Endothelial cell of umbilical vein (primary cell): ENCODE measurements at regions not wholly inside any gene's neighbourhood (a gene's known extent, or its start where the extent isn't known, plus 50 kb on each side); places are given as distances from the start of the nearest gene placed in this dataset.

ENCODE experiments used
- BruUV-seq: library from RNA; stranded (reverse); fragments of 400-500 nt; replicated peaks from 2 replicates; lab custom pipeline; 2021; lab: Mats Ljungman, UMichigan
- CTCF ChIA-PET: fragments of 300-600, 350-600 bp; sonication (Branson Sonifier 250); formaldehyde crosslinking; loops from one replicate; lab custom pipeline; 2021; ENCODE audit warnings: antibody characterized with exemption, inconsistent platforms; lab: Charles Lee
- POLR2A ChIA-PET: fragments of 300-600, 350-600 bp; sonication (Branson Sonifier 250); formaldehyde crosslinking; loops from one replicate; lab custom pipeline; 2021; ENCODE audit warnings: antibody characterized with exemption, inconsistent platforms; lab: Charles Lee
- DNase-seq: peaks from one replicate; pipeline ENCODE4 v3.0.0-alpha.2; 2011; ENCODE audit warnings: low read depth, low spot score
- FAIRE-seq: peaks from 2 replicates; lab custom pipeline; 2011; peaks lifted over from hg19 to GRCh38; lab: Jason Lieb, UNC
- H2AFZ ChIP-seq: 2 replicates; pipeline ENCODE4 v1.6.0; 2012; ENCODE audit warnings: low read depth, low read length, control low read depth, inconsistent platforms
- H3K27ac ChIP-seq: 2 replicates; pipeline ENCODE4 v1.5.1; 2011; ENCODE audit warnings: low read depth, mild to moderate bottlenecking, control low read depth, low read length, moderate library complexity; ENCODE audit not compliant: insufficient read depth
- H3K27me3 ChIP-seq, 2 experiments: 2 replicates each; pipeline versions ENCODE4 v1.6.0 to v1.6.1; 2011; ENCODE audit warnings: low read length in 2 of 2, mixed read lengths in 1 of 2; ENCODE audit not compliant: control insufficient read depth in 2 of 2, insufficient read depth in 2 of 2
- H3K36me3 ChIP-seq, 2 experiments: 2 replicates in 1 of 2; 3 replicates in 1 of 2; pipeline ENCODE4 v1.5.1; 2011; ENCODE audit warnings: low read length in 2 of 2, mild to moderate bottlenecking in 1 of 2, moderate library complexity in 1 of 2; ENCODE audit not compliant: control insufficient read depth in 2 of 2, insufficient read depth in 2 of 2; ENCODE audit errors: extremely low read depth in 1 of 2
- H3K4me1 ChIP-seq: 3 replicates; pipeline ENCODE4 v1.5.1; 2011; ENCODE audit warnings: mild to moderate bottlenecking, low read length; ENCODE audit not compliant: control insufficient read depth, insufficient read depth; ENCODE audit errors: extremely low read depth
- H3K4me2 ChIP-seq: 2 replicates; pipeline ENCODE4 v1.6.1; 2011; ENCODE audit warnings: low read length, control low read depth, mixed read lengths; ENCODE audit not compliant: insufficient read depth
- H3K4me3 ChIP-seq, 3 experiments: fragments of 200-600 bp in 1 of 3; sonication (generic), shearing (Covaris generic) in 1 of 3; replicated peaks in 1 of 3; 2 replicates each; pipeline ENCODE4 v1.5.1; 2011 to 2016; ENCODE audit warnings: control low read depth in 3 of 3, low read length in 3 of 3, mild to moderate bottlenecking in 2 of 3, inconsistent platforms in 1 of 3, low read depth in 1 of 3, moderate library complexity in 1 of 3; ENCODE audit not compliant: insufficient read depth in 1 of 3
- H3K79me2 ChIP-seq: 2 replicates; pipeline ENCODE4 v1.6.0; 2012; ENCODE audit warnings: low read length, inconsistent platforms; ENCODE audit not compliant: control insufficient read depth, insufficient read depth
- H3K9ac ChIP-seq: replicated peaks from 2 replicates; pipeline ENCODE3; 2011; ENCODE audit warnings: low read length, control low read depth; ENCODE audit not compliant: insufficient read depth; ENCODE audit errors: extremely low read depth
- H3K9me1 ChIP-seq: replicated peaks from 3 replicates; pipeline ENCODE4 v1.6.0; 2011; ENCODE audit warnings: mild to moderate bottlenecking, low read length; ENCODE audit not compliant: control insufficient read depth, insufficient read depth; ENCODE audit errors: extremely low read depth
- H3K9me3 ChIP-seq: replicated peaks from 2 replicates; pipeline ENCODE4 v1.5.1; 2012; ENCODE audit warnings: low read length, inconsistent platforms; ENCODE audit not compliant: control insufficient read depth, insufficient read depth
- H4K20me1 ChIP-seq: replicated peaks from 2 replicates; pipeline ENCODE3; 2011; ENCODE audit warnings: mild to moderate bottlenecking, low read length; ENCODE audit not compliant: control insufficient read depth, insufficient read depth; ENCODE audit errors: extremely low read depth
- CTCF ChIP-seq, 2 donors: IDR thresholded peaks; 1 replicate in 1 of 2; 2 replicates in 1 of 2; pipeline ENCODE4 v1.5.1; 2011; ENCODE audit warnings: low read length in 2 of 2, mild to moderate bottlenecking in 2 of 2, moderate library complexity in 2 of 2, control low read depth in 1 of 2, inconsistent platforms in 1 of 2, low read depth in 1 of 2; ENCODE audit not compliant: insufficient read depth in 1 of 2; ENCODE audit errors: extremely low read depth in 1 of 2
- EZH2 ChIP-seq: IDR thresholded peaks from 2 replicates; pipeline ENCODE4 v1.6.1; 2012; ENCODE audit warnings: borderline replicate concordance, low read depth, mild to moderate bottlenecking, moderate library complexity, low read length, inconsistent platforms; ENCODE audit not compliant: severe bottlenecking
- FOS ChIP-seq: IDR thresholded peaks from 2 replicates; pipeline ENCODE4 v1.6.1; 2011; ENCODE audit warnings: mild to moderate bottlenecking, low read length, moderate library complexity, borderline replicate concordance; ENCODE audit not compliant: insufficient read depth
- GATA2 ChIP-seq: IDR thresholded peaks from 2 replicates; pipeline ENCODE4 v1.7.0; 2011; ENCODE audit warnings: low read depth, mild to moderate bottlenecking, moderate library complexity, mixed read lengths, low read length; ENCODE audit not compliant: insufficient read length, insufficient read depth
- JUN ChIP-seq: IDR thresholded peaks from 2 replicates; pipeline ENCODE4 v1.6.1; 2011; ENCODE audit warnings: borderline replicate concordance, low read depth; ENCODE audit not compliant: insufficient read length, insufficient read depth
- MAX ChIP-seq: IDR thresholded peaks from 2 replicates; pipeline ENCODE4 v1.6.1; 2011; ENCODE audit not compliant: insufficient read depth, insufficient read length
- MYC ChIP-seq: IDR thresholded peaks from one replicate; pipeline ENCODE4 v1.6.1; 2011; ENCODE audit warnings: mild to moderate bottlenecking, low read depth, low read length
- POLR2A ChIP-seq: IDR thresholded peaks from 2 replicates; pipeline ENCODE4 v1.6.1; 2012; ENCODE audit warnings: low read depth, mild to moderate bottlenecking, control low read depth, low read length
- POLR2AphosphoS5 ChIP-seq: IDR thresholded peaks from 2 replicates; pipeline ENCODE4 v1.6.1; 2012; ENCODE audit warnings: low read depth, mild to moderate bottlenecking, control low read depth, low read length, moderate library complexity; ENCODE audit not compliant: insufficient read depth
- dilution Hi-C: fragments of 300-500 bp; cut with MboI; formaldehyde crosslinking; loops from one replicate; pipeline ENCODE4 v1.15.0; 2019; ENCODE audit warnings: low sequenced_read_pairs; ENCODE audit not compliant: extremely low pct_ligation_motif_present
- intact Hi-C: fragments of 100-400 bp; cut with micrococcal nuclease; formaldehyde crosslinking; loops from one replicate; pipeline ENCODE4 v1.10.0; 2022

GRCh38 chr4:115850799-115851509 lies 737.5 kb upstream of the NDST4 start:
- DNase-seq (no peak), FAIRE-seq (no peak)
- H3K9ac ChIP-seq: no peak overlapping the region
- H3K9me3 ChIP-seq: no peaks in the 10 kb centered on the region
- no peaks in the 10 kb centered on the region for H3K79me2 ChIP-seq
- TF ChIP-seq CTCF (IDR thresholded peaks at IDR 0.05; ENCODE audit: extremely low read depth in 1 of 2, insufficient read depth in 1 of 2, low read depth in 1 of 2, low read length in 2 of 2) (no peak), FOS (no peak), POLR2AphosphoS5 (no peak), EZH2 (no peak), GATA2 (no peak), POLR2A (no peak), JUN (no peak), MYC (no peak), MAX (no peak)
- intact Hi-C loops (no loop called here), dilution Hi-C loops (no loop called here)
- no TSS peak for BruUV-seq
- H3K4me1 ChIP-seq: no peaks in the 10 kb centered on the region
- no peaks in the 10 kb centered on the region for H4K20me1 ChIP-seq
- H3K27ac ChIP-seq: no peak overlapping the region
- H3K27me3 ChIP-seq: no peaks in the 10 kb centered on the region
- no peaks in the 10 kb centered on the region for H3K36me3 ChIP-seq
- no peak overlapping the region for H3K4me2 ChIP-seq
- no peaks in the 10 kb centered on the region for H3K9me1 ChIP-seq
- no peak overlapping the region for H2AFZ ChIP-seq
- no peak overlapping the region for H3K4me3 ChIP-seq
- ChIA-PET CTCF (no interaction called here), POLR2A (no interaction called here)
